ENCODE measurements at regions not wholly inside any gene's neighbourhood (a gene's known extent, or its start where the extent isn't known, plus 50 kb on each side); places are given as distances from the start of the nearest gene placed in this dataset.
"Not testable (repeated sequence)": the region's sequence is repeated elsewhere in the genome, so short reads cannot be mapped to it uniquely, and the experiment has no call there.

- DNase-seq (ENCODE audit: low spot score) = no peak
Observed at GRCh38 chr9:1115370-1115769, 65.2 kb downstream of the DMRT2 start.

- DNase-seq (ENCODE audit: low spot score) = no peak
Observed at GRCh38 chr9:1117439-1117838, 67.3 kb downstream of the DMRT2 start.

- no peak for DNase-seq (ENCODE audit: low spot score)
Observed at GRCh38 chr9:1120500-1121165, 70.5 kb downstream of the DMRT2 start.

- DNase-seq (ENCODE audit: low spot score) = no peak
Observed at GRCh38 chr9:1125741-1126140, 75.6 kb downstream of the DMRT2 start.

- DNase-seq (ENCODE audit: low spot score) = no peak
Observed at GRCh38 chr9:1128046-1128445, 77.9 kb downstream of the DMRT2 start.

- no peak for DNase-seq (ENCODE audit: low spot score)
Observed at GRCh38 chr9:1129382-1129781, 79.2 kb downstream of the DMRT2 start.

GRCh38 chr9:1140057-1140456, 89.9 kb downstream of the DMRT2 start:
- no peak for DNase-seq (ENCODE audit: low spot score)

- DNase-seq (ENCODE audit: low spot score) = no peak
Observed at GRCh38 chr9:1151691-1152090, 101.5 kb downstream of the DMRT2 start.

GRCh38 chr9:1152171-1152570, 102.0 kb downstream of the DMRT2 start:
- DNase-seq (ENCODE audit: low spot score) = no peak

GRCh38 chr9:1154739-1155138, 104.6 kb downstream of the DMRT2 start:
- DNase-seq (ENCODE audit: low spot score) = no peak

- no peak for DNase-seq (ENCODE audit: low spot score)
Observed at GRCh38 chr9:1155602-1156001, 105.4 kb downstream of the DMRT2 start.

GRCh38 chr9:1156794-1157550, 106.8 kb downstream of the DMRT2 start:
- DNase-seq (ENCODE audit: low spot score) = no peak

- DNase-seq (ENCODE audit: low spot score) = no peak
Observed at GRCh38 chr9:1157836-1158235, 107.7 kb downstream of the DMRT2 start.

GRCh38 chr9:1170918-1171317, 120.8 kb downstream of the DMRT2 start:
- no peak for DNase-seq (ENCODE audit: low spot score)

GRCh38 chr9:1171546-1171945, 121.4 kb downstream of the DMRT2 start:
- DNase-seq (ENCODE audit: low spot score) = no peak

- DNase-seq (ENCODE audit: low spot score) = no peak
Observed at GRCh38 chr9:1173211-1173610, 123.1 kb downstream of the DMRT2 start.

- DNase-seq (ENCODE audit: low spot score) = no peak
Observed at GRCh38 chr9:1173993-1174392, 123.8 kb downstream of the DMRT2 start.

GRCh38 chr9:1179366-1179765, 129.2 kb downstream of the DMRT2 start:
- no peak for DNase-seq (ENCODE audit: low spot score)

GRCh38 chr9:1184146-1184545, 134.0 kb downstream of the DMRT2 start:
- no peak for DNase-seq (ENCODE audit: low spot score)

GRCh38 chr9:1187137-1187536, 137.0 kb downstream of the DMRT2 start:
- DNase-seq (ENCODE audit: low spot score) = not testable (repeated sequence)

- not testable (repeated sequence) for DNase-seq (ENCODE audit: low spot score)
Observed at GRCh38 chr9:1195636-1196035, 145.5 kb downstream of the DMRT2 start.

GRCh38 chr9:1198085-1198484, 147.9 kb downstream of the DMRT2 start:
- DNase-seq (ENCODE audit: low spot score) = no peak

GRCh38 chr9:1200847-1201251, 150.7 kb downstream of the DMRT2 start:
- DNase-seq (ENCODE audit: low spot score) = no peak

GRCh38 chr9:1201262-1201661, 151.1 kb downstream of the DMRT2 start:
- no peak for DNase-seq (ENCODE audit: low spot score)
